GM12872 (cell line): ENCODE measurements at regions not wholly inside any gene's neighbourhood (a gene's known extent, or its start where the extent isn't known, plus 50 kb on each side); places are given as distances from the start of the nearest gene placed in this dataset.

Source experiments
- TF ChIP-seq, protein P1 (sequence below): IDR thresholded peaks from 3 replicates; pipeline ENCODE4 v1.5.1; 2011; ENCODE audit warnings: low read depth, mild to moderate bottlenecking, low read length, moderate library complexity; ENCODE audit not compliant: insufficient read depth

DNA sequence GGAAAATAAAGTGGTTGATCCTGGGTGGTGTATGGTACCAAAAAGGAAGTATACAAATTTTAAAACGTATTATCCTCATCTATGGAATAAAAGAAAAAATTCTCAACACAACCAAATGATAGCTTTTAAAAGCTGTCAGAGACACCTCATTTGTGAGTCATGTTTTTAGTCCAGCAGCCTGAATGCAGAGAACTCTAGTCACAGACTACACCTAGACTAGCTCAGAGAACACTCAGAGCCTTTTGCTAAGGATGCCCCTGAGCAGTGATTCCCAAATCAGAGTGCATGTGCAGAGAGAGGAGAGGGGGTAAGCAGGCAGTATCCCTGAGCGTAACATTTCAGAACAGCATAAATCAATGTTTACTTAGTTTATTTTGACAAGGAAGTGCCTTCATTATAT is 809.3 kb downstream of the HACE1 start:
- TF ChIP-seq, protein P1, sequence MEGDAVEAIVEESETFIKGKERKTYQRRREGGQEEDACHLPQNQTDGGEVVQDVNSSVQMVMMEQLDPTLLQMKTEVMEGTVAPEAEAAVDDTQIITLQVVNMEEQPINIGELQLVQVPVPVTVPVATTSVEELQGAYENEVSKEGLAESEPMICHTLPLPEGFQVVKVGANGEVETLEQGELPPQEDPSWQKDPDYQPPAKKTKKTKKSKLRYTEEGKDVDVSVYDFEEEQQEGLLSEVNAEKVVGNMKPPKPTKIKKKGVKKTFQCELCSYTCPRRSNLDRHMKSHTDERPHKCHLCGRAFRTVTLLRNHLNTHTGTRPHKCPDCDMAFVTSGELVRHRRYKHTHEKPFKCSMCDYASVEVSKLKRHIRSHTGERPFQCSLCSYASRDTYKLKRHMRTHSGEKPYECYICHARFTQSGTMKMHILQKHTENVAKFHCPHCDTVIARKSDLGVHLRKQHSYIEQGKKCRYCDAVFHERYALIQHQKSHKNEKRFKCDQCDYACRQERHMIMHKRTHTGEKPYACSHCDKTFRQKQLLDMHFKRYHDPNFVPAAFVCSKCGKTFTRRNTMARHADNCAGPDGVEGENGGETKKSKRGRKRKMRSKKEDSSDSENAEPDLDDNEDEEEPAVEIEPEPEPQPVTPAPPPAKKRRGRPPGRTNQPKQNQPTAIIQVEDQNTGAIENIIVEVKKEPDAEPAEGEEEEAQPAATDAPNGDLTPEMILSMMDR, result no peak

DNA sequence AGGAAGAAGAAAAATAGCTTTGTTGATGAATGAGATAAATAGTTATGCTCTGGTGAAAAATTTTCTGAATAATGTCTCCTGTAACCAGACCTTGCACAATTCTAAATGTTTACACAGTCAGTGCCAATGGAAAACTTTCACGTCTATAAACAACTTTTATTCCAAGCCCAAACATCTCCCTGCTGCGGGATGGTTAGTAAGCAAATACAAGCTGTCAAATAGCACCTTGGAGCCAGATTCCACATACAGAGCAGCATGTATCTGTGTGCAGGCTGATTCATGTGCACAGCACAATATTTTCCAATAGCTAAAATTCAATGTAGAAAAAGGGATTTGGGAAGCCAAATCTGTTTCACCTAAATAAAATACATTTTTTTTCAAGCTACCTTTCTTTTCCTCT is 813.3 kb downstream of the HACE1 start:
- TF ChIP-seq, protein P1, result no peak

DNA sequence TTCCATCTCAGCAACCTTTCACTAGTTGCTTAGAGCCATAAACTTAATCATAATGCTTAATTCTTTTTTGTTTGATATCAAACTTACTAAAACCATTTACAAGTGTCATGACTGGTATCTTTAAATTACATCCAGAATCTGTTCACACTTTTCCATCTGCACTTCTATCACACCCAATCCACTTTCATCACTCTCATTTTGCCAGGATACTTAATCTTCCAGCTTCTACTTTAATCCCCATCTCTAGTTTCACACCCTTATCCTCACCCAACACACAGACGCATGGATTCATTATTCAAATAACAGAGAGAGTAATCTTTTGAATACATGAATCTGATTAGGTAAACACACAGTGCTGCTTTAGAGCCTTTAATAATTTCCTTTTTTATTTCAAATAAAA is 828.4 kb downstream of the HACE1 start:
- TF ChIP-seq, protein P1, result no peak

DNA sequence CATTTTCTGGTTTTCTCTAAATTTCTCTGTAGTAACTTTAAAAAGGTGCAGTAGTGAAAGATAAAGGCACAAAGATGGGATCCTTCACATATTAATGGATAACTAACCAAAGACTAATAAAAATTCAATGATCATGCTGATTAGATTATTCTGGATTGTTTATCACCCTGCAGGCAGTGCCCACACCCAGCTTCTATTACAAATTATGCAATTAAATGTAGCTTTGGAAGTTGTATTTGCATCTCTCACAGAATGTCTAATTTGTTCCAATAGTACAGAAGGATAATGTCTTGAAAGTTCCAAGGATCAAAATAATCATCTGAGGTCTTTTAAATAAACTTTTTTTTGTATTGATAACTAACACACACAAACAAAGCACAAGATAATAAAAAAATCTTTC is 837.6 kb downstream of the HACE1 start:
- TF ChIP-seq, protein P1, result no peak

DNA sequence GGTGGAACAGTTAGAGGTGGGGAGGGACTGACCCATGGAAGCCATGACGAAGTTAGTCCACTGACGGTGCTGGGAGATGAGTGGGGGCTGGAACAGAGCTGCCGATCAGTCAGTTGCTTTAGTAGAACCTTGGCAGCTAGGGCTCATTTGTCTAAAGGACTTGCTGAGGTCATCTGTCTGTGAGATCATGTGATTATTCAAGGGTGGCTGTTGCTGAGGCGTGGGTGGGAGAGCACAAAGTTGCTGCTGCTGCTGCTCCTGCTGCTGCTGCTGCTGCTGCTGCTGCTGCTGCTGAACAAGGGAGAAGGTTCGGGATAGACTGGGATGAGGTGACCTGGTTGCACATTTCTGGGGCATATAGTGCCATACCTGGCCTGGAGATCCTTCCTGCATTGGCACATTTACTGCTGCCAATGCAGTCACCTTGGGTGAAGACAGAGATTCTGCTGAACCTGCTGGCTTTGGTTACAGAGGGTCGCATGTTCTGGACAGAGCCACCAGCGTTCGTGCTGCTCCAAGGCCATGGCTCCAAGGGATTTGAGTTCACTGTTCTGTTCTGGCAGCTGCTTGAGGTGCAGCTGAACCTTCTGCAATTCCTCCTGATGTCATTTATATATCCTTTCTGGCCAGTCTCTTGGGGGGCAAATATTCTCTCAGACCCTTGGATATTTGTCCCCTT is 840.5 kb downstream of the HACE1 start:
- TF ChIP-seq, protein P1, result no peak

DNA sequence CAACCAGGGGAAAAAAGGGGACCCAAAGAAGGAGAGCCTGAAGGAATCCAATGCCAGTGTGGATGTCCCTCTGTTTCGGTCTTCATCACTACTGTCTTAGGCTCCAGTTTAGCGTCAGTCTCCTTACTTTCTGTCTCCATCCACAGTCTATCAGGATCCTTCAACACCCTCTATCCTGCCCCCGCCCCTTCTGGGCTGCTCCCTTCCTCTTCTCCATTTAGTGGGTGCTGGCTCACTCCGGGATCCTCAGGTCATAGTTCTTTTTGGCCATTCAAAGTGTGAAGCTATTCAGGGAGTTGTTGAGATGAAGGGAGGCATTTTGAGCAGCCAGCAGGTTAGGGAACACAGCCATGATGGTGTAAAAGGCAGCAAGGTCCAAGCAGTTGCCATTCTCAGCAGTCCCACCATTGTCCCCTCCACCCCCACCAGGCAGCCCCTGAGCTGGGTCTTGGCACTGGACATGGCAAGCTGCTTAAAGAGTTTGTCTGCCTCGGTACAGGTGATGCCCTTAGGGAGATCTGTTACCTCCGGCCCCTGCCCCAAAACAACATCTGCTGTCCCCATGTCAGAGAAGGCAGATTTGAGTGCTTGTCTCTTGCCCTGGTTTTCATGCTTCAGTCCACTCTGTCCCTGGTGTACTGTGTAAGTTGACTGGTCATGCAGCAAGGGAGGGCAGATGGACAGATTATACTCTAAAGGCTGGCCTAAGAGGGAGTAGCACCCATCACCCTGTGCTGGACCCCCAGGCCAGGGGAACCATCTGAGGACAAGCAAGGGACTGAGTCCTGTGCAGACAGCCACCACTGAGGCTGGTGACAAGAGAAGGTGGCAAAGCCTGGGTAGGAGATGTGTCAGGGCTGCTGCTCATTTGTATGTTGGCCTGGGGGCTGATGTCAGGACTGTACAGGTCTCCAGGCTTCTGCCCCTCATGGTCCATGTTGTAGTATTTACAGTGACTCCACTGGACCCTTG is 842.0 kb downstream of the HACE1 start:
- TF ChIP-seq, protein P1, result no peak

DNA sequence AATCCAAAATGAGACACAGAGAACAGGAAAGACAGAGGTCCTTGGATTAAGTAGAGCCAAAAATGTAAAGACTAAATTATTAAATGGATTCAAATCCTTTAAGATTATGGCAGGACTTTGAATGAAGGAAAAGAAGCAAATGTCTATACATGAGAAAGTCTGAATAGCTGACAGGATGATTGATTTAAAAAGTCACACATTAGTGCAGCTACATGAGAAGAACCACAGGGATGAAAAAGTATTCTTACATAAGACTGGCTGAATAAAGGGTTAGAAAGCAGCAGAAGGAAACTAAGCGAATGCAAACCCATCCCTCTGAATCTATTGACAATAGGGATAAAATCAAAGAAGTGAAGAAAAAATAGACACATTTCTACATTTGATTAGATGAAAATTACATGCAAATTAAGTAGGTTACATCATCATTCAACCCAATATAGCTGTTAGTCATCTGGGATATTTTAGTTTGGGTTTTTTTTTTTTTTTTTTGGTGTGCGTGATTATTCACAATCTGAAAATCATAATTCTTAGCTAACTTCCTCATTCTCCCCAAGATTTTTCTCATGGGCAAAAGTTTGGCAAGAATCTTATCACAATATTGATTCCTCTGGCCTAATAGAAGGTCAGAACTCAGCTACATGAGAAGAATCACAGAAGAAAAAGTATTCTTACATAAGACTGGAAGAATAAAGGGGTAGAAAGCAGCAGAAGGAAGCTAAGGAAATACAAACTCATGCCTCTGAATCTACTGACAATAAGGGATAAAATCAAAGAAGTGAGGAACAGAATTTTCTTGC is 845.4 kb downstream of the HACE1 start:
- TF ChIP-seq, protein P1, result no peak
